HG03135 (cell line): ENCODE measurements at regions not wholly inside any gene's neighbourhood (a gene's known extent, or its start where the extent isn't known, plus 50 kb on each side); places are given as distances from the start of the nearest gene placed in this dataset.
A peak's percentile ranks its signal among the peaks of the same experiment; 100 is the strongest.
"Not testable (repeated sequence)": the region's sequence is repeated elsewhere in the genome, so short reads cannot be mapped to it uniquely, and the experiment has no call there.

ENCODE experiments used
- ATAC-seq: cut with Tn5 transposase; IDR thresholded peaks from one replicate; pipeline ENCODE4 v1.9.1; 2021; ENCODE audit warnings: mild to moderate bottlenecking, moderate library complexity; ENCODE audit not compliant: unreplicated experiment

- ATAC-seq: no peak
Measured at GRCh38 chr5:161042443-161042842, 190.4 kb upstream of the ATP10B start.

- no peak for ATAC-seq
Measured at GRCh38 chr5:161040818-161041217, 188.8 kb upstream of the ATP10B start.

GRCh38 chr5:161036296-161036695 lies 184.3 kb upstream of the ATP10B start:
- ATAC-seq: no peak

- ATAC-seq: no peak
Measured at GRCh38 chr5:161034451-161034850, 182.4 kb upstream of the ATP10B start.

- ATAC-seq: no peak
Measured at GRCh38 chr5:161030229-161030628, 178.2 kb upstream of the ATP10B start.

- ATAC-seq: no peak
Measured at GRCh38 chr5:161027763-161028162, 175.8 kb upstream of the ATP10B start.

- ATAC-seq: no peak
Measured at GRCh38 chr5:161023551-161023950, 171.5 kb upstream of the ATP10B start.

GRCh38 chr5:161022151-161022550 lies 170.1 kb upstream of the ATP10B start:
- no peak for ATAC-seq

- ATAC-seq: no peak
Measured at GRCh38 chr5:161009817-161010216, 157.8 kb upstream of the ATP10B start.

- ATAC-seq: no peak
Measured at GRCh38 chr5:161009194-161009593, 157.2 kb upstream of the ATP10B start.

- ATAC-seq: no peak
Measured at GRCh38 chr5:161007879-161008278, 155.9 kb upstream of the ATP10B start.

GRCh38 chr5:161002571-161003074 lies 150.6 kb upstream of the ATP10B start:
- ATAC-seq: no peak

GRCh38 chr5:161001604-161002003 lies 149.6 kb upstream of the ATP10B start:
- peak; percentile 81 for ATAC-seq

- ATAC-seq: not testable (repeated sequence)
Measured at GRCh38 chr5:161001142-161001541, 149.1 kb upstream of the ATP10B start.

- no peak for ATAC-seq
Measured at GRCh38 chr5:160991205-160991604, 139.2 kb upstream of the ATP10B start.

- no peak for ATAC-seq
Measured at GRCh38 chr5:160979385-160979784, 127.4 kb upstream of the ATP10B start.

- ATAC-seq: peak; percentile 57
Measured at GRCh38 chr5:160978944-160979343, 126.9 kb upstream of the ATP10B start.

GRCh38 chr5:160976181-160976580 lies 124.2 kb upstream of the ATP10B start:
- no peak for ATAC-seq

- no peak for ATAC-seq
Measured at GRCh38 chr5:160970605-160971191, 118.7 kb upstream of the ATP10B start.

- ATAC-seq: no peak
Measured at GRCh38 chr5:160969645-160970044, 117.6 kb upstream of the ATP10B start.

- no peak for ATAC-seq
Measured at GRCh38 chr5:160968480-160968879, 116.5 kb upstream of the ATP10B start.

GRCh38 chr5:160966921-160967320 lies 114.9 kb upstream of the ATP10B start:
- ATAC-seq: no peak

- no peak for ATAC-seq
Measured at GRCh38 chr5:160961761-160962160, 109.8 kb upstream of the ATP10B start.
